GM21447 (cell line): ENCODE measurements at regions not wholly inside any gene's neighbourhood (a gene's known extent, or its start where the extent isn't known, plus 50 kb on each side); places are given as distances from the start of the nearest gene placed in this dataset.

Experiments used
- ATAC-seq: cut with Tn5 transposase; IDR thresholded peaks from one replicate; pipeline ENCODE4 v1.9.1; 2021; ENCODE audit not compliant: unreplicated experiment

DNA sequence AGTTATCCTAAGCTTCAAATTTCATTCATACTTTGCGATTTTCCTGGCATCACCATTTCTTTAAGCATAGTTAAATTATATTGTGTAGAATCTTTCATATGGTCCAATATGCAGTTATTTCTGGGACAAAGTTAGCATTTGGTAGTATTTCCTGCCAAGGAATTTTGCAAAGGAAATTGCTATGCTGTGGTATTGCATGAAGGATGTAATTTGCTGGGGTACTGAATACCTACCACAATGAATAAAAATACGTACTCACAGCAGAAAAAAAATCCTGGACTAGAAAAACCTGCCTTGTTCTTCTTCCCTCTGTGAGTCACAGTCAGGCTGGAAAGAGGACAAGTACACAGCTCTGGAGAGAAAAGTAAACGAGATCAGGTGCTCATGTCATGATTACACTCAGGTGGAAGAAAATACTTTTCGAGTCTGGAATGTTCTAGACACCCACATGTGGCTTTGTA lies 241.2 kb downstream of the PTBP2 start:
- ATAC-seq, result no peak

DNA sequence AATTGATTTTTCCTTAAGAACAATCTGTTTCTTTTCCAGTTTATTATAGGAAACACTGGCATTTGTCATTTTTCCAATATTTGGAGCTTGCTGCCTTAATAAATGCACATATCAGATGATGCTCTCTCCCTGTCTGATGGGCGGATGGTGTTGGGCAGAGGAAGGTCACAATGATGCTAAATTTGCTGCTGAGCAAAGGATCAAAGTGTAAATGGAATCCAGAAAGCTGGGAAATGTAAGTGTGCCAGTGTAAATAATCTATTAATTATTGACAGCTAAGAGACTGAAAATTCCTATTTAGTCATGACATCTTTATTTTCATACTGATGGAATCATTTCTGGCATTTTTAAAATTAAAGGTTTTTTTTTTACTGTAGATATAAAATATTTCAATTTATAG lies 243.2 kb downstream of the PTBP2 start:
- ATAC-seq, result no peak

DNA sequence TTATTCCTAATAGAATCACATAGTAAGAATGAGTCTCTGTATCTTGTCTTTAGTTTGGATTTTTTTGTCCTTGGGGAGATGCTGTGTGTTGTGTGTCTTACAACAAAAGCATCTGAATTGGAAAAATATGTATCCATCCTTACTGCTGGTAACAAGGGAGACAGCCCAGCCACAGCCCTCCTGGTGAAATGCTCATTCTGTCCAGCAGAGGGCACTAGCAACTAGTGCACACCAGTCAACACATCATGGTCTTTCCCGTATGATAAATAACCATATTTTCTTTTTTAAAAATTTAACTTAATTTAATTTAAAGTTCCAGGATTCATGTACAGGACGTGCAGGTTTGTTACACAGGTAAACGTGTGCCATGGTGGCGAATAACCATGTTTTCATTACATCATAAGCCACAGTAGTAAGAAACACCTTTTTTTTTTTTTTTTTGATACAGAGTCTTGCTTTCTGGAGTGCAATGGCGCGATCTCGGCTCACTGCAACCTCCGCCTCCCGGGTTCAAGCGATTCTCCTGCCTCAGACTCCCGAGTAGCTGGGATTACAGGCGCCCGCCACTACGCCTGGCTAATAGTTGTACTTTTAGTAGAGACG lies 245.1 kb downstream of the PTBP2 start:
- ATAC-seq, result peak; percentile 88

DNA sequence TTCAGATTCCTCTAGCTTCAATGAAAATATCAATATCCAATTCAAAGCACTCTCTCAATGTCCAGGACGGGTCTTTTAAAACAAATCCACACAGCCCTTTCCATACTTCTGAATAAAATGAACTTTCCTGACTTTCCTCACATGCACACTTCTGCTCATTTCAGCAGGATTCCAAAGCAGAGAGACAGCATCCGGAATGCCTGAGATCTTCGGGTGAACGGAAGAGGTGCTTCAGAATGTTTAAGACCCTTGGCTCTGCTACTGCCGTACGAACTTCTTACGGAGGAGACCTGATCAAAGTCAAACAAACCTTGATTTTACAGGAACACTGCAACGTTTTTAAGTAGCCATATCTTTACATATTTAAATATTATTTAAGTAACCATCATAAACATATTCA lies 245.7 kb downstream of the PTBP2 start:
- no peak for ATAC-seq

DNA sequence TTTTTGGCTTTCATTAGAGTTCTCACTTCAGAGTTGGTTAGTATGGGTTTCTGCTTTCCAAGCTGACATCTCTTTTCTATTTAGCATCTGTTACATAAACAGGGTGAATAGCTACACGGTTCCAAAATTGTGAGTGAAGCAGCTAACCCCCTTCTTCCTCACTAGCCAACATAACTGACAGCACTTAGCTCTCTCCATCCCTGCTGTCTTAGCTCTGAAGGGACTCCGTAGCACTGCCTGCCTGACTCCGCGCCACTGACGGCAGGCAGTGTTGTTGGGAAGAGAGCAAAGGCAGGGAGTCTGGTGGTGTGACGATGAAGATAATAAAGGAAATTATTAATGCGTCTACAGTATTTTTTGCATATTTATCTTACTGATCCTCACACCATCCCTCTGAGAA lies 247.0 kb downstream of the PTBP2 start:
- no peak for ATAC-seq

DNA sequence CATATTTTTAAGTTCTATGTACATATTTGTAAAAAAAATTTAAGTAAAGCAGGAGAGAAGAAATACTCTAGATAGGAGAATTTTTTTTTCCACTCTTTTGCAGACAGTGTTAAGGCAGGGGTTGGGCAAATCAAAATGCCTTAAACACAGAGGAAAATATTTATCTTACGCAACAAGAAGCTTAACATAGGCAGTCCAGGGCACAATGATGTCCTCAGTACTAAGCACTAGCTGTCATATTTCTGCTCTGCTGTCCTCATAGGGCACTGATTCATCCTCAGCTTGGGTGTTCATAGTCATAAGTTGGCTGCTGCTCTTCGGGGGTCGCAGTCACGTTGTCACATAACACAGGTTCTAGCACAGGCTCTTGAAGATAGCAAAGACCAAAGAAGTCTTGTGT lies 247.4 kb downstream of the PTBP2 start:
- ATAC-seq, result no peak

DNA sequence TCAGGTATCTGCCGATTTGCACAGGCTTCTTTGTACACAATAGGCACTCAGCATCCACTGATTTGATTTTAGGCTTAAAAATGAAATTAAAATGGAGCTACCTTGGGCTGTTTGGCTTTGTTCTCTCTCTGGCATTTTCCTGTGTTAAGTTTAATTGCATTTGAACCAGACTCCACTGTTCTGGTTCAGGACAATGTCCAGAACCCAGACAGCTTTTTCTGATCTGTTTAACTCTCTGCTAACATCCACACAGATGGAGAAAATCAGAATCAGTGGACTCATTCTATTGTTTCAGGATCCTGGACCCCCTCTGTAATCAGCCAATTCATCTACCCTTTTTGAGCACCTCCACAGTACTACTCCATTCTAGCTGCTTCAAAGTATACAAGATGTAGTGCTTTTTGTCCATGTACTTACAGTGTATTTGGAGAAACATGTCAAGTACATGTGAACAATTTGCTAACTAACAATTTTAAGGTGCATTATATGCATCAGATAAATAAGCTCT lies 248.1 kb downstream of the PTBP2 start:
- ATAC-seq, result no peak

DNA sequence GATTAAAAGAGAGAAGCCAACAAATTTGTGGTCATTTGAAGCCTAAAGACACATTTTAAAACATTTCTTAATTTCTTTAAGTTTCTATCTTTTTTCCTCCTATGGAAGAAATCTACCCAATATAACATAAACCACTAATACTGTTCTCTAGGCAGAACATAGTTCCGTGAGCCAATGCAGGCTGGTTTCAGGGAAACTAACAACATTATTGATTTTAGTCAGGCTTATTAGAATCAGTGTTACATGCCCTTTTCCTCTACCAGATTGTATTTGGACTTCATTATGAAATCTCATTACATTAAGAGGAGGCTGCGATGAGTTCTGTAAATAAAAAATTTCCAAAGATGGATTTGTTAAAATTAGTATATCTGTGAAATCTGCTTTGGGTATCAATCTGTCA lies 249.9 kb downstream of the PTBP2 start:
- no peak for ATAC-seq

DNA sequence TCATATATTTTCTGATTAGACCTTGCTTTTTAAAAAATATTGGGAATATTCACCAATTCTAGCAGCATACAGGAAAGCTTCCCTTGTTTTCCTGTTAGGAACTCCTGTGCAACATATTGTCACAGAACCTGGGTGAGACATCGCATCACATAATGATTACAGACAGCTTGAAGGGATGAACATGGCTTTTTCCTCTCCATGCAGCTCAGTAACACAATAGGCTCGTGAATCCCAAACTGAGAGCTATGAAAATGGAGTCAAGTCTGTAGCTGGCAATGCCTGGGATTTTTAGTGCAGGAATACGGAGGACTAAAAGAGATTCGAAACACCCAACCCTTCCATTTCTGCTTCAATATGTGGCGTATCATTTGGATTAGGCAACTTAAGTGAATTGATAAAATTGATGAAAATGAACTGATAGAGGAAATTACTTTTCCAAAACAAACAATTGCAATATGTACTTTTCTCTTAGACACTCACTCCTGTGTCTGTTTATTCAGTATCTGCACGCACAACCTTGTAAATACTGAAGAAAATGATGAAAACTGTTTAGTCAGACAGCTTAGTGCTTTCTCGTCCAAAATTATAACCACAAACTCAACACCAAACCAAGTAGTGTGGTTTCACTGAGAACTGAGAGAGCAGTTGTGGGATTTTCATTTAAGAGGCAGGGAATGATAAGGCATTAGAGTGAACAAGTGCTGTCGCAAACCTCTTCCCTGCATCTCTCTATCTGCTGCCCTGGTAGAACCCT lies 250.4 kb downstream of the PTBP2 start:
- no peak for ATAC-seq

DNA sequence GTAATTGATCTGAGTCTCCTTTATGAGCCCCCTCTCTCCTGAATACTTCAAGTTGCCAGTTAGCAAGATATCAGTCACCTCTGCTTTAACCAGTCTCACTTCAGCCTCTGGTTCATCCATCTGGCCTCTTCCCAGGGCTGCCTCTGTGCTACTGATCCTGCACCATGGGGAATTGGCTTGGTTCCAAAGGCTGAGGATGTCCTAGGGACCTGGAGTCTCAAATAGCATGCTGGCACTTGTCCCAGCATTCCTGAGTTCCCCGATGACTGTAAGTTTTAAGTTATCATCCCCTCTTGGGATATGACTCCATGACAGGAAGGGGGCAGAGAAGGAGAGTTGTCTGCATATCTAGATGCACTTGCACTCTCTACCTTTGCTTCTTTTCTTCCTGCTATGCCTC lies 252.0 kb downstream of the PTBP2 start:
- no peak for ATAC-seq

DNA sequence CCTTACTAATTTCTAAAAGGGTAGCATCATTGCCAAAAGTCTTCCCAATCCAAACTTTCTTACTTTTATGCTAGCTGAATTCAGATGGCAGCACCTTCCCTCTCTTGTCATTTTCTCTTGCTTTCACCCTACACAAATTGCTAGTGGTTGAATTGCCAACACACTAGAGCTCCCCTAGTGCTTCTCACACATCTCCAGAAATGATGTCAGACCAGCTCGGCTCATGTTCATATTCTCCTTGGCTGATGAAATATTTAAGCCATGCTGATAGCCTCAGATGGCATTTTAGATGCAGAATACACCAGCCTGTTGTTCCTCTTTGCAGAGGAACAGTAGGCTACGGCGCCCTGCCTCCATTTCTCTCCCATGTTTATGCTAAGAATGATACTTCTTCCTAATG lies 256.9 kb downstream of the PTBP2 start:
- ATAC-seq, result no peak

DNA sequence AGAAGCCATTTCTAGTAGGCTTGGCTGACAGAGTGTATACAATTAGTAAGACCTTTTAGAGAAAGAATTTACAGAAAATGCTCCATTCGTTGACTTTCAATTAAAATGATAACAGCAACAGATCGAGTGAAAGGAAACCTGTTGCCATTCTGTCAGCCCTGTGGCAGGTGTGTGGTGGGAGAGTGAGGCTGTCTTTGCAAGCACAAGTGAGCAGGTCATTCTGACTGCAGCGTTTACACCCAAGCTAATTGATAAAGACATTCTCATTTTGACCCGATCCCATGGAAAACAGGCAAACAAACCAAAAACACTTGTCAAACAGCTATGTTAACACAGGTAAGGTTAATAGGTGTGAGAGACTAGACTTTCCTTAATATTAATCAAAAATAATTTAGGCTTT lies 257.3 kb downstream of the PTBP2 start:
- no peak for ATAC-seq

DNA sequence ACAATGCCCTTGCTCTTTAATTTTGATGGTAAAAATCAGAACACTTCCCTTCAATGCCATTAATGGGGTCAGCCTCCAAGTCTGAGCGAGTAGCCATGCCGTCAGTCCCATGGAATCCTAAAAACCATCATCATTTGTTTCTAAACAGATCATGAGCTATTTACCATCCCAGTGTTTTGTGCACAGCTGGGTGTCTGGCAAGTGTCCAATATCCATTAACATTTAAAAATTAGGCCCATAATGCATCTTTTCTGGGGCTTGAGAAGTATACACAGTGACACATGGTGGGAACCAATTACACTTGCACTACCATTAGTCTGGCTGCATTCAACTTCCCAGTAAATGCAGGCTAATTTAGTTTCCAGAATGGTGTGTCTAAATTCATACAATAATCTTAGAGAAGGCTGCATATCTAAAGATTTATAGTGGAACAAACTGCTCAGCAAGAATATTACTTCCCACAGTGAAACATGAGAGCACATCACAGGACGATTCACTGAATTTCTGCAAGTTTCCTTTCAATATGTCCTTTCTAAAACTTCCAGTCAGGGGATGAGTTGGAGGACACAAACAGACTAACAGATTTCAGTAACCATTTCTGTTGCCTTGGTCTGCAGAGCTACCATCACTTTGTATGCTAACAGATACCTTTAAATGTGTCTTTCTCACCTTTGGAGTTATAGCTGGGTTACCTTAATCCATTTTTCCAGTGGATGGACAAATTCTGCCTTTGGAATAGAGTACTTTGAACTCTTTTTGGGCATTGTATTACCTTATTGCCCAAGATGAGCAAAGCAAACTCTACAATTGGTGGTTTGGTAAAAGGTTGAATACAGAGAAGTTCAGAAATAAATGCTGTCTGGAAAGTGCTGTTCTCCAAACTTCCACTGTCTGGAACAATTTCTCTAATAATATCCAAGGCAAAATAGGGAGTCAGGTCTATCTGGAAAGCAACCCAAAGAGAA lies 258.0 kb downstream of the PTBP2 start:
- no peak for ATAC-seq

DNA sequence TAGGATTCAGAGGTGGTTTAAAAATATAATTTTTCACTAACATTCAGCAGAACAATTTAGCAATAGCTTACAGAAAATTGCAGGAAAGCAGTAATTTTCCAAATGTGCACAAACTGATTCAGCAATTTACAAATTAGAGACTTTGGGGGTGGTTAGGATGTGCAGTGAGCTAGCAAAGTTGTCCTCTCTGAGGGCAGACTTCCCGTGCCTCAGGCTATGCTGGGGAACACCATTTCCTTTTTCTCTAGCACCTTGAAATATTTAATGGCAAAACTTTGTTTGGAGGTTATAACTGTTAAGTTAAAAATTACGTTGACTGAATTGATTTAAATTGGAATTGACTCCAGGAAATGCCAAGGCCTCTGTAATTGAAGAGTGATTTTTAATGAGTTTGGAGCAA lies 258.9 kb downstream of the PTBP2 start:
- no peak for ATAC-seq

DNA sequence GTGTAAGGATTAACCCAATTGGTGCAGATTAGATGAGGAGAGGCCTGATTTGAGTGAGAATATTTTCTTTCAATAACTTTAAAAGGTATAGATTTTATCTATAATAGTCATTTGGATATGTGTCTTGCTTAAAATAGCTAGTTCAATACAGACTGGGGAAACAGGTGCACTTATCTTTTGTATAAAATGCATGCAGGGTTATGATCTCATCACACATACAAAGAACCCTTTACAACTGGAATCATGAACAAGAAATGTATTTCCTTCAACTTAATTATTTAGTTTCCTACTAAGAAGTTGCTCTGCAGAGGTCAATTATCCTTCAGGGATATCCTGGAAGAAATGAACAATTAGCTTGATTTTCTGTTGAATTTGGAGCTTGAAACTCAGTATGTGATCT lies 259.6 kb downstream of the PTBP2 start:
- ATAC-seq, result no peak

DNA sequence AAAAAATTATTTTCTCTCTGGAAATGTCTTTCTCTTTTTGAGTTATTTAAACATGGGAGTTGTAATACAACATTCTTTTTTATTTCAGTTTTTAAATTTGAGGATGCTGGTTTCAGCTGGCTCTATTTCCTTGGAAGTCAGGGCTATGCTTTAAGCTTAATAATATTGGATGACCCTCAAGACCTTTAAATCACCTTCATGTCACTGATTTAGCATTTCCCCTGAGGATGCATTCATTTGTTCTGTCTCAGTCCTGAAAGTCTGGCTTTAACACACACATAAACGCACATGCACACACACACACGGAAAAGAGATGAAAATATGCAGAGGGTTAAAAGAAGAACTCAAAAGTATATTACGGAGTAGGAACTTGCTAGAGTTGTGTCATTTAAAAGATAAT lies 260.5 kb downstream of the PTBP2 start:
- ATAC-seq, result no peak

DNA sequence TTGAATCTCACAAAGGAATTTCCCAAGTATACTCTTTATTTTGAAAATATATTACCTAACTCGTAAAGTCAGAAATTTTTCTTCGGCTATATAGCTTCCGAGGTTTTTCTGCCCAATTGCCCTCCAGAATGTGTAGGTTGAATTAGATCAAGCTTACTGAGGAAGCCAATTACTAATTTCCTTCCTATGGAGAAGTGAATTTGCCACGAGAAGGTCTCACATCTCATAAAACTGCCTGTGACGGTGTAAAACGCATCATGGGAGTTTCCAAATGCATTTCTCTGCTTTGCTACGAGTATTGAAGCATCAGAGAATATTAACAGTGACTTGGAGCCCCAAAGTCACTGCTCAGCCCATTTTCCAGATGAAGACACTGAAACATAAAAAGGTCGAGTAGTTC lies 262.3 kb downstream of the PTBP2 start:
- ATAC-seq, result no peak

DNA sequence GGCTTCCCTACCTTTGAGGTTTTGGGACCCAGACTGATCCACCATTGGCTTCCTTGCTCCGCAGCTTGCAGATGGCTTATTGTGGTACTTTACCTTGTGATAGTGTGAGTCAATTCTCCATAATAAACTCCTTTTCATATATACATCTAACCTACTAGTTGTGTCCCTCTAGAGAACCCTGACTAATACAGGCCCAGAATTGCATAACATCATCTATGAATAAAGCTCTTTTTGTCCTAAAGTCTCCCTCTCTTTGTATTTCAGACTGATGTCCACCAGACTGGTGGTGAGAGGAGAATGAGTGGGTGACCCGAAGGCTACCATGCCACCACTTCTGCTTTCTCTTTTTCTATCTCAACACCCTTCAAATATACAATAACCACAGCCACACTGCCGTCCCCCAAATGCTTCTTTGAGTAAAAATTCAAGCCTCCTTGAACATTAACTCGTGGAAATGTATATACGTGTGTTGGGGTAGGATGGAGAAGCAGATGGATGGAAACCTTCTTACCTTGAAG lies 265.7 kb downstream of the PTBP2 start:
- no peak for ATAC-seq

DNA sequence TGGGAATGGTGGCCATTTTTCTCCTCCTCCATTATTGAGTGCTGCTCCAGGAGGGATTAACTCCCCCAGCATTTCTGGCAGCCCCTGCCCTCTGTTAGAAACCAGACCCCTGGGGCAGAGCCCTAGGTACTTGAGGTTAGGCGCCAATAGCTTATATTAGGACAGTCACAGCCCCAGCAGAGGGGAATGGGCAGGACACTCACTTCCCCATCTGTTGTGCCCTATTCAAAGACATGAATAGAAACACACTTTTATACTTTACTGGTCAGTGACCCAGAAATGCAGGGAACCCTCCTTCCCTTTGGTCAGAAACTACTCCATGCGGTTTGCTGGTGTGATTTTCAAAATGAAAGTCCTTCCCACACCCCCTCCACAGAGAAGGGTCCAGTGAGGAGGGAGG lies 267.7 kb downstream of the PTBP2 start:
- ATAC-seq, result no peak

DNA sequence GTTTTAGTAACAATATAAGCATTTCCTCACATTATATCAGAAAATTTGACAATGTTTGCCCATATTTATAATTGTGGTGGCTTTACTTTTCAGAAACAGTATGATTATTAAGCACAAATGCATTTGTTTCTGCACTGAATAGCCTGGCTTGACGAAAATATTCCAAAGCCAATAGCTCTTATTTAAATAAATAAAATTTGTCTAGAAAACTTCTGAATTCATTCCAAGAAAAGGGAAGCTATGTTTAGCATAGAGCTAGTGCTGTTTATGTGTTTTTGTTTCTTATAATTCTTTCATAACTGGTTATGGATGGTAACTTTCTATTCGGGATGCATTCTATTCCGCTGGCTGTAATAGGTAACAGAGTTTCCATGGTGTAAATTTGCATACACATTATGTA lies 268.6 kb downstream of the PTBP2 start:
- no peak for ATAC-seq

DNA sequence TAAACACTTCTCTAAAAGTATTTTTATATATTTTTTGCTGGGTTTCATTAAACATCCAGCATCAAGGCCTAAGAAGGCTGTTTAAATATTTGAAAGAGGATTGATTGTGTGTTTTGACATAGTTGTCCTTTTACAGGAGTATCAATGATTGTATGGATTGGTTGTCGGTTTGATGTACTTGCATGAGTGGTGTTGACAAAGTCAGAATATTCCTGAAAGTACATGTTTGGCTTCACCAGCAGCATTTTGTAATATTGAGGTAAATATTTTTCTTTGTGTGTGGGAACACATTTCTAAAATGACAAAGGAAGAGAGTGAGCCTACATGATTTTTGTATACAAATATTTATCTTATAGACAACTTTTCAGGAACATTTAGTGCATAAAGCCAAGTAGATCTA lies 269.7 kb downstream of the PTBP2 start:
- no peak for ATAC-seq
